GM12892 (cell line): ENCODE measurements at regions not wholly inside any gene's neighbourhood (a gene's known extent, or its start where the extent isn't known, plus 50 kb on each side); places are given as distances from the start of the nearest gene placed in this dataset.

Experiments
- POLR2A ChIP-seq: IDR thresholded peaks from 2 replicates; pipeline ENCODE4 v1.6.1; 2011; ENCODE audit warnings: low read depth, low read length, control low read depth
- POLR2AphosphoS5 ChIP-seq: IDR thresholded peaks from 2 replicates; pipeline ENCODE4 v1.6.1; 2011; ENCODE audit warnings: low read depth, low read length, control low read depth

GRCh38 chr17:53032861-53033271 lies 789.9 kb upstream of the KIF2B start:
- TF ChIP-seq POLR2A: no peak
- no peak for TF ChIP-seq POLR2AphosphoS5
